ENCODE measurements at regions not wholly inside any gene's neighbourhood (a gene's known extent, or its start where the extent isn't known, plus 50 kb on each side); places are given as distances from the start of the nearest gene placed in this dataset.

DNA sequence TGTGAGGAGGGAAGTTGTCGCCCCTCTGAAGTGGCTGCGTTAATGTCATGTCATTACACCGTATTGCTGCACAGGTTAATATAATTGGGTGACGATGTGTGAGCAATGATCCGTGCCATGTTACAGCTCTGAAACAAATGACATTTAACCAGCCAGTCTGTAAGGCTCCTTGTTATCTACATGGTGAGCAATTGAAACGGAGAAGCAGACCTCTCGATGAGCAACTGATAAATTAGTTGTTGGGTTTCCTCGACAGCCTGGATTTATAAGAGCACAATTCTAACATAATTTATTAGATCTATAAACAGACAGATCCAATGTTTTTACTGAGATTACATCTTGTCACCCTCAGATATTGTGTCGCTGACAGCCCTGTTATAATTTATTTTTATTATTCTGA, 49.9 kb upstream of the MAFB start:
- H3K79me2 ChIP-seq (ENCODE audit: insufficient read depth, low read depth), result no peaks in the 10 kb centered on the region
- no peaks in the 10 kb centered on the region for H4K20me1 ChIP-seq (ENCODE audit: insufficient read depth)
- H2AFZ ChIP-seq (ENCODE audit: low read depth), result no peak overlapping the region
- H3K27me3 ChIP-seq (ENCODE audit: insufficient read depth, low read depth), result no peaks in the 10 kb centered on the region
- no peak overlapping the region for H3K27ac ChIP-seq
- no peaks in the 10 kb centered on the region for H3K36me3 ChIP-seq (ENCODE audit: insufficient read depth)
- no peak overlapping the region for H3K9ac ChIP-seq
- H3K4me1 ChIP-seq (ENCODE audit: low read depth, poor library complexity, severe bottlenecking), result no peaks in the 10 kb centered on the region
- H3K4me3 ChIP-seq (IDR thresholded peaks at IDR 0.05; ENCODE audit: insufficient read depth, low read depth, low read length), result no peak overlapping the region
- no peak overlapping the region for H3K4me2 ChIP-seq
- TF ChIP-seq, protein P1, sequence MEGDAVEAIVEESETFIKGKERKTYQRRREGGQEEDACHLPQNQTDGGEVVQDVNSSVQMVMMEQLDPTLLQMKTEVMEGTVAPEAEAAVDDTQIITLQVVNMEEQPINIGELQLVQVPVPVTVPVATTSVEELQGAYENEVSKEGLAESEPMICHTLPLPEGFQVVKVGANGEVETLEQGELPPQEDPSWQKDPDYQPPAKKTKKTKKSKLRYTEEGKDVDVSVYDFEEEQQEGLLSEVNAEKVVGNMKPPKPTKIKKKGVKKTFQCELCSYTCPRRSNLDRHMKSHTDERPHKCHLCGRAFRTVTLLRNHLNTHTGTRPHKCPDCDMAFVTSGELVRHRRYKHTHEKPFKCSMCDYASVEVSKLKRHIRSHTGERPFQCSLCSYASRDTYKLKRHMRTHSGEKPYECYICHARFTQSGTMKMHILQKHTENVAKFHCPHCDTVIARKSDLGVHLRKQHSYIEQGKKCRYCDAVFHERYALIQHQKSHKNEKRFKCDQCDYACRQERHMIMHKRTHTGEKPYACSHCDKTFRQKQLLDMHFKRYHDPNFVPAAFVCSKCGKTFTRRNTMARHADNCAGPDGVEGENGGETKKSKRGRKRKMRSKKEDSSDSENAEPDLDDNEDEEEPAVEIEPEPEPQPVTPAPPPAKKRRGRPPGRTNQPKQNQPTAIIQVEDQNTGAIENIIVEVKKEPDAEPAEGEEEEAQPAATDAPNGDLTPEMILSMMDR (conservative IDR thresholded peaks at IDR 0.05; ENCODE audit: low read depth, low read length), result no peak

DNA sequence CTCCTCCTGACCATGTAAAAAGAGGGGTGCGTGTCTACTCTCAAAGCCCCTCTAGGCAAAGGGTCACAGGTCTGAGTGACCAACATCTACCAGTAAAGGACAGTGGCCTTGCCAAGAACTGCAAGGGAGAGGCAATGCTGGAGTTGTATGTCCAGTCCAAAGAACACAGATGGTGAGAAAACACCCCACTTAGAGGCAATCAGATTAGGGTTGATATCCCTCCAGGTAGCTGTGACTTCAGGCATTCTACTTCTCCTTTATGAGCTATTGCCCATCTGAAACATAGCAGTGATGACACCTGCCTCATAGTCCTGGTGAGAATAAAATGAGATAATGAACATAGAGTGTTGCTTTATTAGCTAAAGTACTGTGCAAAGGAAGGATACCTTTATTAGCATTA, 50.8 kb upstream of the MAFB start:
- H3K79me2 ChIP-seq (ENCODE audit: insufficient read depth, low read depth), result no peaks in the 10 kb centered on the region
- no peak overlapping the region for H3K27ac ChIP-seq
- TF ChIP-seq, protein P1 (conservative IDR thresholded peaks at IDR 0.05; ENCODE audit: low read depth, low read length), result no peak
- H4K20me1 ChIP-seq (ENCODE audit: insufficient read depth), result no peaks in the 10 kb centered on the region
- H3K9ac ChIP-seq, result no peak overlapping the region
- H2AFZ ChIP-seq (ENCODE audit: low read depth), result no peak overlapping the region
- H3K4me2 ChIP-seq, result no peak overlapping the region
- H3K36me3 ChIP-seq (ENCODE audit: insufficient read depth), result no peaks in the 10 kb centered on the region
- no peaks in the 10 kb centered on the region for H3K4me1 ChIP-seq (ENCODE audit: low read depth, poor library complexity, severe bottlenecking)
- no peaks in the 10 kb centered on the region for H3K27me3 ChIP-seq (ENCODE audit: insufficient read depth, low read depth)
- no peak overlapping the region for H3K4me3 ChIP-seq (IDR thresholded peaks at IDR 0.05; ENCODE audit: insufficient read depth, low read depth, low read length)

DNA sequence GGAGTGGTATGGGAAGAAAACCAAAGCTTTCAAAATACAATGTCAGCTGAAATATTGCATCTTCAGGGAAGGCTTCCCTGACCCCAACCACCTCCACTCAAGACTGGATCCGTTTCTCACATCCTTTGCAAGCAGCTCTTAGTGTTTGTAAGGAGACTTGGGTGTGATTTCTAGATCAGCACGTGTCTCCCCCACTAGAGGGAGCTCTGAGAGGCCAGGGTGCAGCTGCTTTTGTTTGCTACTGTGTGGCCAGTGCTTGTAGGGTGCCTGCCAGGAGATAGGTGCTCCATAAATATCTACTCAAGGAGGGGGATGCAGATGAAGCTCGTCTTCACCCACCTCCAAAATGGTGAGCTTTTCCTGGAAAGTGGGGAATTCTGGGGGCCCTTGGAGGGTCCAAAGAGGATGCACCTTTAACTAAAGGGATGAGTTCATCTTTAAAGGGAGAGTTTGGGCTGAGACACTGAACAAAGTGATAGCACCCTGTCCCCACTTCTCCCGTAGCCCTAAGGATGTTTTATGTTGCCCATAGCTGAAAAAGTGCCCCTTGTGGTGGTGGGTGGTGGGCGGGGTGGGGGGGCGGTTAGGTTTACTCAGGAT, 52.6 kb upstream of the MAFB start:
- no peaks in the 10 kb centered on the region for H3K27me3 ChIP-seq (ENCODE audit: insufficient read depth, low read depth)
- no peak overlapping the region for H3K4me3 ChIP-seq (IDR thresholded peaks at IDR 0.05; ENCODE audit: insufficient read depth, low read depth, low read length)
- H3K36me3 ChIP-seq (ENCODE audit: insufficient read depth), result no peaks in the 10 kb centered on the region
- no peak overlapping the region for H2AFZ ChIP-seq (ENCODE audit: low read depth)
- H3K79me2 ChIP-seq (ENCODE audit: insufficient read depth, low read depth), result no peaks in the 10 kb centered on the region
- TF ChIP-seq, protein P1 (conservative IDR thresholded peaks at IDR 0.05; ENCODE audit: low read depth, low read length), result peak; percentile 83
- H3K27ac ChIP-seq, result no peak overlapping the region
- H3K4me1 ChIP-seq (ENCODE audit: low read depth, poor library complexity, severe bottlenecking), result no peaks in the 10 kb centered on the region
- H3K4me2 ChIP-seq, result no peak overlapping the region
- H4K20me1 ChIP-seq (ENCODE audit: insufficient read depth), result no peaks in the 10 kb centered on the region
- H3K9ac ChIP-seq, result no peak overlapping the region

DNA sequence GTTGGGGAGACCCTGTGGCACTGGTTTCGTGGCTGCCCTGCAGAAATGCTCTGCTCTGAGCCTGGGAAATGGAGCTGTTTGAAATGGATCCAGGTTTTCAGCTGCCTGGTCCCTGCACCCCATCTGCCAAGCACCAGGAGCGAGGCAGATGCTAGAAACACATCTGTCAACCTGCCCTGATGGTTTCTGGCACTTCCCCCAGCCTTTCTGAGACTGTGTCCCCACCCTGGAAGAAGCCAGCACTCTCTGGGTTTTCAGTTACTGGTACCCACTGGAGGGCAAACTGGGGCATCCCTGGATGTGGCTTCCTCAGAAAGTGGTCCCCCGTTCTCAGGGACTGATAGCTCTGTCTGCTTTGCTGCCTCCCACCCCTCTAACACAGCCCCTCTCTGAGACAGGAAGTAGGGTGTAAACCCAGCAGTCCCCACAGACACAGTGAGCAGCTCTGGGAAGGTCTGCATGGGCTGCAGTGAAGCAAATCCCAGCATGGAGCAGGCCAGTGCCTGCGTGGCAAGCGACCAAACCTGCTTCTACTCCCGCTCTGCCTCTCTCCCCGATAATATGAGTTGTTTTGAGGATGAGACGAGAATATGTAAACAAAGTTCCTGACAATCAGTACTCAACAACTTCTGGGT, 54.2 kb upstream of the MAFB start:
- no peak overlapping the region for H3K27ac ChIP-seq
- no peaks in the 10 kb centered on the region for H3K36me3 ChIP-seq (ENCODE audit: insufficient read depth)
- no peak overlapping the region for H3K4me2 ChIP-seq
- H3K4me3 ChIP-seq (IDR thresholded peaks at IDR 0.05; ENCODE audit: insufficient read depth, low read depth, low read length), result no peak overlapping the region
- no peak overlapping the region for H3K9ac ChIP-seq
- H3K4me1 ChIP-seq (ENCODE audit: low read depth, poor library complexity, severe bottlenecking), result no peaks in the 10 kb centered on the region
- no peaks in the 10 kb centered on the region for H3K79me2 ChIP-seq (ENCODE audit: insufficient read depth, low read depth)
- H3K27me3 ChIP-seq (ENCODE audit: insufficient read depth, low read depth), result no peaks in the 10 kb centered on the region
- no peak overlapping the region for H2AFZ ChIP-seq (ENCODE audit: low read depth)
- TF ChIP-seq, protein P1 (conservative IDR thresholded peaks at IDR 0.05; ENCODE audit: low read depth, low read length), result no peak
- no peaks in the 10 kb centered on the region for H4K20me1 ChIP-seq (ENCODE audit: insufficient read depth)
